Neural progenitor cell (in vitro differentiated cells): ENCODE measurements at regions not wholly inside any gene's neighbourhood (a gene's known extent, or its start where the extent isn't known, plus 50 kb on each side); places are given as distances from the start of the nearest gene placed in this dataset.
A peak's percentile ranks its signal among the peaks of the same experiment; 100 is the strongest.

Experiments used
- DNase-seq: peaks from one replicate; pipeline ENCODE4 v3.0.0-alpha.2; 2016; ENCODE audit warnings: low spot score
- H2AFZ ChIP-seq: fragments of 200-600 bp; sonication (generic); replicated peaks from 2 replicates; pipeline ENCODE4 v1.6.1; 2016; ENCODE audit warnings: antibody characterized with exemption
- H3F3A ChIP-seq: fragments of 200-600 bp; sonication (generic); 2 replicates; pipeline ENCODE4 v1.6.1; 2016; ENCODE audit warnings: antibody characterized with exemption, low read depth
- H3K27ac ChIP-seq: fragments of 200-600 bp; sonication (generic); 2 replicates; pipeline ENCODE4 v1.5.1; 2016; ENCODE audit warnings: mild to moderate bottlenecking
- H3K27me3 ChIP-seq: fragments of 200-600 bp; sonication (generic); 2 replicates; pipeline ENCODE4 v1.6.1; 2016; ENCODE audit warnings: mild to moderate bottlenecking, moderate library complexity
- H3K36me3 ChIP-seq: fragments of 200-600 bp; sonication (generic); 2 replicates; pipeline ENCODE4 v1.5.1; 2016
- H3K4me1 ChIP-seq: fragments of 200-600 bp; sonication (generic); 2 replicates; pipeline ENCODE4 v1.6.1; 2016; ENCODE audit warnings: mixed run types
- H3K4me2 ChIP-seq: fragments of 200-600 bp; sonication (generic); 2 replicates; pipeline ENCODE4 v1.6.1; 2016
- H3K4me3 ChIP-seq: fragments of 200-600 bp; sonication (generic); 2 replicates; pipeline ENCODE4 v1.5.1; 2016
- H3K79me2 ChIP-seq: fragments of 200-600 bp; sonication (generic); 2 replicates; pipeline ENCODE4 v1.6.1; 2016; ENCODE audit warnings: low read depth
- H3K9ac ChIP-seq: fragments of 200-600 bp; sonication (generic); 2 replicates; pipeline ENCODE4 v1.6.1; 2016
- H3K9me3 ChIP-seq: fragments of 200-600 bp; sonication (generic); 2 replicates; pipeline ENCODE4 v1.5.1; 2016; ENCODE audit warnings: low read depth
- H4K20me1 ChIP-seq: fragments of 200-600 bp; sonication (generic); 2 replicates; pipeline ENCODE4 v1.6.1; 2016; ENCODE audit warnings: low read depth
- H3K27ac Mint-ChIP-seq: 3 replicates; pipeline ENCODE4 v1.8.0; 2021; ENCODE audit warnings: mixed read lengths
- H3K27me3 Mint-ChIP-seq: 2 replicates; pipeline ENCODE4 v1.8.0; 2022; ENCODE audit warnings: low read depth, mild to moderate bottlenecking, inconsistent platforms, moderate library complexity, mixed read lengths; ENCODE audit not compliant: insufficient read depth
- H3K36me3 Mint-ChIP-seq: 3 replicates; pipeline ENCODE4 v1.8.0; 2021; ENCODE audit warnings: mixed read lengths
- H3K4me1 Mint-ChIP-seq: 3 replicates; pipeline ENCODE4 v1.8.0; 2021; ENCODE audit warnings: mixed read lengths
- H3K4me3 Mint-ChIP-seq: 3 replicates; pipeline ENCODE4 v1.8.0; 2021; ENCODE audit warnings: mild to moderate bottlenecking, moderate library complexity, mixed read lengths
- H3K9me3 Mint-ChIP-seq: 3 replicates; pipeline ENCODE4 v1.8.0; 2020; ENCODE audit warnings: mixed read lengths
- EZH2 ChIP-seq: fragments of 200-600 bp; sonication (generic); IDR thresholded peaks from 2 replicates; pipeline ENCODE4 v1.6.1; 2017; ENCODE audit warnings: antibody characterized with exemption, mild to moderate bottlenecking, moderate library complexity
- EZH2phosphoT487 ChIP-seq: fragments of 200-600 bp; sonication (generic); IDR thresholded peaks from 2 replicates; pipeline ENCODE4 v1.6.1; 2017; ENCODE audit warnings: antibody characterized with exemption
- TF ChIP-seq, protein P1 (sequence below): fragments of 200-600 bp; sonication (generic); IDR thresholded peaks from 2 replicates; pipeline ENCODE4 v1.5.1; 2017; ENCODE audit warnings: antibody characterized with exemption, mild to moderate bottlenecking

DNA sequence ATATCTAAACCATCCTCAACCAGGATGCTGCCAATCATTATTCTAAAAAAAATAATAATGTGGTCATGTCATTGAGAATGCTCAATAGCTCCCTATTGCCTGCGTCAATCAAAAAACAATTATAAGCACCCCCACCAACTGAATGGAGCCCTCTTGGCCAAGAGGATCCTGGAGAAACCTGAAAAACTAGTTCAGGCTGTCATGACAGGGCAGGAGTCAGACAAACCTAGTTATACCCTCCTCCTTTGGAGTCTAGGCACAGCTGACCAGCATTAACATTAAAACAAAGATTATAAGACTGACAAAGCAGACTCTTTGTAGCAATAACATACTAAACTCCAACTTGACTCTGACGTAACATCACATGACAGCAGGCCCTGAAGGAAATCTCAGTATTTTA is 119.2 kb upstream of the CCL2 start:
- H3K4me2 ChIP-seq, result no peak overlapping the region
- Mint-ChIP-seq H3K4me3 (no peak overlapping the region), H3K4me1 (peaks cover 29% of the 10 kb centered on the region), H3K36me3 (no peaks in the 10 kb centered on the region), H3K27me3 (peaks cover 5% of the 10 kb centered on the region), H3K27ac (no peak overlapping the region), H3K9me3 (peaks cover 2% of the 10 kb centered on the region)
- H3K27me3 ChIP-seq, result no peaks in the 10 kb centered on the region
- H3K9me3 ChIP-seq, result no peaks in the 10 kb centered on the region
- no peak overlapping the region for H3K9ac ChIP-seq
- no peak for DNase-seq
- H2AFZ ChIP-seq, result no peak overlapping the region
- TF ChIP-seq EZH2phosphoT487 (no peak), EZH2 (no peak)
- TF ChIP-seq, protein P1, sequence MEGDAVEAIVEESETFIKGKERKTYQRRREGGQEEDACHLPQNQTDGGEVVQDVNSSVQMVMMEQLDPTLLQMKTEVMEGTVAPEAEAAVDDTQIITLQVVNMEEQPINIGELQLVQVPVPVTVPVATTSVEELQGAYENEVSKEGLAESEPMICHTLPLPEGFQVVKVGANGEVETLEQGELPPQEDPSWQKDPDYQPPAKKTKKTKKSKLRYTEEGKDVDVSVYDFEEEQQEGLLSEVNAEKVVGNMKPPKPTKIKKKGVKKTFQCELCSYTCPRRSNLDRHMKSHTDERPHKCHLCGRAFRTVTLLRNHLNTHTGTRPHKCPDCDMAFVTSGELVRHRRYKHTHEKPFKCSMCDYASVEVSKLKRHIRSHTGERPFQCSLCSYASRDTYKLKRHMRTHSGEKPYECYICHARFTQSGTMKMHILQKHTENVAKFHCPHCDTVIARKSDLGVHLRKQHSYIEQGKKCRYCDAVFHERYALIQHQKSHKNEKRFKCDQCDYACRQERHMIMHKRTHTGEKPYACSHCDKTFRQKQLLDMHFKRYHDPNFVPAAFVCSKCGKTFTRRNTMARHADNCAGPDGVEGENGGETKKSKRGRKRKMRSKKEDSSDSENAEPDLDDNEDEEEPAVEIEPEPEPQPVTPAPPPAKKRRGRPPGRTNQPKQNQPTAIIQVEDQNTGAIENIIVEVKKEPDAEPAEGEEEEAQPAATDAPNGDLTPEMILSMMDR, result no peak
- H4K20me1 ChIP-seq, result no peaks in the 10 kb centered on the region
- H3K79me2 ChIP-seq, result no peaks in the 10 kb centered on the region
- no peak overlapping the region for H3K27ac ChIP-seq
- H3K4me1 ChIP-seq, result peaks cover 15% of the 10 kb centered on the region
- H3K36me3 ChIP-seq, result no peaks in the 10 kb centered on the region
- H3K4me3 ChIP-seq, result no peak overlapping the region
- H3F3A ChIP-seq, result no peaks in the 10 kb centered on the region

DNA sequence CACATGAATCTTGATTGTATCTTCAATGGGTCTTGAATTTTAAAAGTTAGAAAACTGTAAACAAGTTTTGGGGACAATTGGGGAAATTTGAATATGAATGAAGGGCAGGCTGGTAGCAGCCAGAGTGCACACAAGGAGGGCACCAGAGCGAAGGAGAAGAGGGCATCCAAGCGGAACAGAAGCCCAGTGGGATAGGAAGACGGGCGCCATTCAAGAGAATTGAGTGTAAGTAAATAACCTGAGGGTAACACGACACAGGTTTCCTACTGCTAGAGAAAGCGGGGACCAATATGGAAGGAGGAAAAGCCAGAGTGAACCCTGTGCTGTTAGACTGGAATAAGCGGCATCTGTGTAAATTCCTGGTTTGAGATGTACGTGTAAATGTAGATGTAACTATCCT is 115.1 kb upstream of the CCL2 start:
- peak; percentile 78 for DNase-seq
- no peaks in the 10 kb centered on the region for H3K36me3 ChIP-seq
- H3F3A ChIP-seq, result no peaks in the 10 kb centered on the region
- H3K27me3 ChIP-seq, result no peaks in the 10 kb centered on the region
- H3K4me1 Mint-ChIP-seq, result peaks cover 24% of the 10 kb centered on the region
- peaks cover 15% of the 10 kb centered on the region for H3K4me1 ChIP-seq
- H3K27ac Mint-ChIP-seq, result peak overlapping the region; percentile 20
- H3K4me3 ChIP-seq, result no peak overlapping the region
- H3K4me2 ChIP-seq, result peak overlapping the region; percentile 67
- peak overlapping the region; percentile 0 for H3K4me3 Mint-ChIP-seq
- no peak overlapping the region for H3K27ac ChIP-seq
- no peak overlapping the region for H3K9ac ChIP-seq
- no peaks in the 10 kb centered on the region for H3K79me2 ChIP-seq
- H3K9me3 Mint-ChIP-seq, result no peaks in the 10 kb centered on the region
- peaks cover 3% of the 10 kb centered on the region for H3K27me3 Mint-ChIP-seq
- no peaks in the 10 kb centered on the region for H3K9me3 ChIP-seq
- no peak for TF ChIP-seq EZH2phosphoT487
- no peak for TF ChIP-seq EZH2
- TF ChIP-seq, protein P1, result no peak
- no peak overlapping the region for H2AFZ ChIP-seq
- no peaks in the 10 kb centered on the region for H4K20me1 ChIP-seq
- H3K36me3 Mint-ChIP-seq, result no peaks in the 10 kb centered on the region

DNA sequence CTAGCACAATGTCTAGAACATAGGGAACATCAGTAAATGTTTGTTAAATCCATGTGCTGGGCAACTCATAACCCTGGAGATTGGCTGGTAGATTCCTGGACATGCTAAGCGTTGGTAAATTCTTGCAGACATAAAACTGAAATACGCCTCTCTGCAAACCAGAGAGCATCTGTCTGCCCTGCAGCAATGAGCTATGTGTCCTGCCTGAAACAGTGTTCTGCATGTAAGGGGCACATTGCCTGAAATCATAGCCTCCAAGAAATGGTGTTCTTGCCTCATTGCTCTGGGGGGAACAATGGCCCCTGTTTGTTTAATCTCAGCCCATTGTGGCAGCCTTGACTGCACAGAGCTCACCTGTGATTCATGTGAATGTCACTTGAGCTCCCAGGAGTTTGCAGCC is 113.5 kb upstream of the CCL2 start:
- Histone ChIP-seq H3K27ac (no peak overlapping the region), H3K27me3 (no peaks in the 10 kb centered on the region), H3K9me3 (no peaks in the 10 kb centered on the region), H3K79me2 (no peaks in the 10 kb centered on the region), H3K4me3 (no peak overlapping the region), H3K36me3 (no peaks in the 10 kb centered on the region), H2AFZ (no peak overlapping the region), H3K9ac (no peak overlapping the region), H4K20me1 (no peaks in the 10 kb centered on the region), H3K4me1 (peaks cover 15% of the 10 kb centered on the region), H3K4me2 (no peak overlapping the region), H3F3A (no peaks in the 10 kb centered on the region)
- Mint-ChIP-seq H3K27me3 (peaks cover 3% of the 10 kb centered on the region), H3K4me3 (no peak overlapping the region), H3K9me3 (no peaks in the 10 kb centered on the region), H3K36me3 (no peaks in the 10 kb centered on the region), H3K4me1 (peaks cover 24% of the 10 kb centered on the region), H3K27ac (no peak overlapping the region)
- TF ChIP-seq, protein P1, result no peak
- TF ChIP-seq EZH2phosphoT487 (no peak), EZH2 (no peak)
- no peak for DNase-seq

DNA sequence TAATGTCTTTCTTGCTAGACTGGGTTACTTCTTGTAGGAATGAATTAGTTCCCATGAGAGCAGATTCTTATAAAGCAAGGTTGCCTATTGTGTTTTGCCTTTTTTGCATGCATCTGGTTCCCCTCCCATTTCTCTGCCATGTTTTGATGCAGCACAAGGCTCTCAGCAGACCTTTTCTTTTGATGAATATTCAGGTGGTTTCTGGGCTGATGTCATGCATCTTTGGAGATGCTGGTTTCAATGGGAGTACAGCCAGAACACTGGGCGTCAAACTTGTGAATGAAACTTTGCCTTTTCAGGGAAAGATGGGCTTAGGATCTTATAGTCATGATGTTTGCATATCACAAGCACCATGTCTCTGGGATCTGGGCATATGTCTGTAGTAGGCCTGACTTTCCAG is 111.7 kb upstream of the CCL2 start:
- no peaks in the 10 kb centered on the region for H3K79me2 ChIP-seq
- no peaks in the 10 kb centered on the region for H3F3A ChIP-seq
- Mint-ChIP-seq H3K27me3 (peaks cover 3% of the 10 kb centered on the region), H3K9me3 (no peaks in the 10 kb centered on the region), H3K36me3 (no peaks in the 10 kb centered on the region), H3K4me1 (peaks cover 24% of the 10 kb centered on the region), H3K27ac (no peak overlapping the region), H3K4me3 (no peak overlapping the region)
- no peaks in the 10 kb centered on the region for H3K36me3 ChIP-seq
- H3K4me3 ChIP-seq, result no peak overlapping the region
- H4K20me1 ChIP-seq, result no peaks in the 10 kb centered on the region
- no peak overlapping the region for H3K27ac ChIP-seq
- no peak for DNase-seq
- no peaks in the 10 kb centered on the region for H3K27me3 ChIP-seq
- no peak overlapping the region for H3K9ac ChIP-seq
- peaks cover 15% of the 10 kb centered on the region for H3K4me1 ChIP-seq
- H2AFZ ChIP-seq, result no peak overlapping the region
- H3K9me3 ChIP-seq, result no peaks in the 10 kb centered on the region
- no peak overlapping the region for H3K4me2 ChIP-seq
- TF ChIP-seq, protein P1, result no peak
